ENCODE measurements at regions not wholly inside any gene's neighbourhood (a gene's known extent, or its start where the extent isn't known, plus 50 kb on each side); places are given as distances from the start of the nearest gene placed in this dataset.

- TF ChIP-seq CTCF (conservative IDR thresholded peaks at IDR 0.05; ENCODE audit: low read length) (no peak), EZH2phosphoT487 (IDR thresholded peaks at IDR 0.05; ENCODE audit: borderline replicate concordance) (no peak)
Observed at GRCh38 chr7:65230231-65230630, 143.4 kb upstream of the ZNF92 start.
